ENCODE measurements at regions not wholly inside any gene's neighbourhood (a gene's known extent, or its start where the extent isn't known, plus 50 kb on each side); places are given as distances from the start of the nearest gene placed in this dataset.

GRCh38 chr14:53524391-53524790 is 371.3 kb upstream of the DDHD1 start (continued):
- no peak for TF ChIP-seq HDAC1 (IDR thresholded peaks at IDR 0.05)
- TF ChIP-seq HDAC2 (IDR thresholded peaks at IDR 0.05), result no peak
- no peak for TF ChIP-seq ARID3B (CRISPR knock-in tag; IDR thresholded peaks at IDR 0.05; ENCODE audit: borderline replicate concordance)

DNA sequence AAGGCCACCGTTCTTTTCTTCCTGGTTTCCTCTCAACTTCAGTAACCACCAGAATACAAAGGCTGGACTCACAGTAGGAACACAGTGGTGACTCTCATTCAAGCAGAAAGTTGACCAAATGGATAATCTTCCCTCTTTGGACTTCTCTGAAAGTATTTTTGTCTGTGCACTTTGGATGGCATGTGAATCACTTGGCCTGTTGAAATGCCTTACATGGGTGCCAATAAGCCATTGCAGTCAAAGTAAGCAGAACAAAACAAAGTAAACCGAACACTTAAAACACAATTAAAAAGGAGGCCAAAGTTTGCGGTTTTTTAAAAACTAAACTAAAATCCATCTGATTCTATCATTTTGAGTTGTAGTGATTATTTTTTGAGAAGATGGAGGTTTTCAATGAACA is 370.1 kb upstream of the DDHD1 start:
- in situ Hi-C loops (cut with MboI), result no loop called here
- Histone ChIP-seq H3K4me1 (replicated peaks in 1 of 2; ENCODE audit: control insufficient read depth in 2 of 2, insufficient read depth in 2 of 2, low read length in 2 of 2) (no peaks in the 10 kb centered on the region), H3K36me3 (ENCODE audit: control insufficient read depth, insufficient read depth, low read length) (no peaks in the 10 kb centered on the region), H3K27me3 (ENCODE audit: control insufficient read depth in 2 of 2, insufficient read depth in 2 of 2, low read length in 2 of 2) (no peaks in the 10 kb centered on the region), H3K4me2 (ENCODE audit: insufficient read depth, low read length) (no peak overlapping the region), H2AFZ (ENCODE audit: low read depth, low read length) (no peak overlapping the region), H3K9ac (ENCODE audit: insufficient read depth in 1 of 2, low read depth in 2 of 2, low read length in 2 of 2) (no peak overlapping the region), H3K9me1 (ENCODE audit: control insufficient read depth, insufficient read depth, low read length) (no peaks in the 10 kb centered on the region), H3K27ac (ENCODE audit: extremely low read depth, low read depth, low read length) (no peak overlapping the region), H3K79me2 (ENCODE audit: control insufficient read depth, insufficient read depth, low read length) (no peaks in the 10 kb centered on the region), H4K20me1 (replicated peaks; ENCODE audit: control insufficient read depth, insufficient read depth, low read length) (no peaks in the 10 kb centered on the region), H3K4me3 (no peak overlapping the region), H3K9me3 (replicated peaks; ENCODE audit: control insufficient read depth, insufficient read depth, low read depth, low read length) (no peaks in the 10 kb centered on the region)
- ATAC-seq, result no peak
- FAIRE-seq, result no peak
- no peak for DNase-seq (ENCODE audit: extremely low read depth in 1 of 4, low spot score in 3 of 4)
- POLR2A ChIA-PET, result no interaction called here
- no TSS peak for BruUV-seq (replicated peaks)
- 0% methylated on average over 3 of the region's 3 CpGs for WGBS (ENCODE audit: insufficient coverage, low coverage, missing lambda C conversion rate)
- intact Hi-C loops (cut with micrococcal nuclease), result no loop called here
- CTCF ChIA-PET (ENCODE audit: low intra/inter-chr PET ratio), result no interaction called here
- no peak for TF ChIP-seq SAFB2 (IDR thresholded peaks at IDR 0.05; ENCODE audit: borderline replicate concordance, low read depth, low read length, severe bottlenecking)
- TF ChIP-seq ZNF398 (CRISPR knock-in tag; IDR thresholded peaks at IDR 0.05), result no peak
- no peak for TF ChIP-seq GABPA (tag; conservative IDR thresholded peaks at IDR 0.05; ENCODE audit: low read depth)
- no peak for TF ChIP-seq ZNF253 (CRISPR knock-in tag; conservative IDR thresholded peaks at IDR 0.05)
- no peak for TF ChIP-seq EWSR1 (IDR thresholded peaks at IDR 0.05; ENCODE audit: borderline replicate concordance, low read depth, partially characterized antibody)
- no peak for TF ChIP-seq ZNF79 (CRISPR knock-in tag; IDR thresholded peaks at IDR 0.05; ENCODE audit: low read depth)
- TF ChIP-seq SP2 (IDR thresholded peaks at IDR 0.05; ENCODE audit: extremely low read depth, low read depth, low read length, poor library complexity, severe bottlenecking), result no peak
- TF ChIP-seq NCOR1 (IDR thresholded peaks at IDR 0.05), result no peak
- no peak for TF ChIP-seq NFIC (IDR thresholded peaks at IDR 0.05)
- no peak for TF ChIP-seq HNRNPK (IDR thresholded peaks at IDR 0.05; ENCODE audit: low read depth, low read length, poor library complexity, severe bottlenecking)
- TF ChIP-seq ZNF174 (CRISPR knock-in tag; IDR thresholded peaks at IDR 0.05), result no peak
- no peak for TF ChIP-seq ZNF655 (CRISPR knock-in tag; IDR thresholded peaks at IDR 0.05)
- no peak for TF ChIP-seq CTCF (IDR thresholded peaks at IDR 0.05 in 2 of 3, conservative IDR thresholded peaks at IDR 0.05 in 1 of 3; ENCODE audit: insufficient read depth in 2 of 3, low read depth in 1 of 3, low read length in 3 of 3)
